ENCODE measurements at regions not wholly inside any gene's neighbourhood (a gene's known extent, or its start where the extent isn't known, plus 50 kb on each side); places are given as distances from the start of the nearest gene placed in this dataset.
"Not testable (repeated sequence)": the region's sequence is repeated elsewhere in the genome, so short reads cannot be mapped to it uniquely, and the experiment has no call there.

DNA sequence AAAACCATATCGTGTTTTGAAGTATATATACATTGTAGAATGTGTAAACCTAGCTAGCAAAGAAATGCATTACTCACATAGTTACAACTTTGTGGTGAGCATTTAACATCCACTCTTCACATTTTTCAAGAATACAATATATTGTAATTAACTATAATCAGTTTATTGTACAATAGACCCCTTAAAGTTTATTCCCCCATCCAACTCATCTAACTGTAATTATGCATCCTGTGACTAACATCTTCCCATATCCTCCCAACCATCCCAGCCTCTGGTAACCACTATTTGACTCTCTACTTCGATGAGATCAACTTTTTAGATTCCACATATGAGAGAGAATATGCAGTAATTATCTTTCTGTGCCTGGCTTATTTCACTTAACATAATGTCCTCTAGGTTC, 526.4 kb downstream of the KIF20B start:
- H3K36me3 Mint-ChIP-seq: no peaks in the 10 kb centered on the region
- no peak for DNase-seq
- H3K27ac Mint-ChIP-seq: no peak overlapping the region
- H3K27me3 Mint-ChIP-seq: peaks cover 18% of the 10 kb centered on the region
- no peak overlapping the region for H3K4me3 Mint-ChIP-seq
- ChIA-PET CTCF (no interaction called here), POLR2A (interaction anchor here (0.9 kb wide), 1 partner anchor 366 kb away, joined by 3 read pairs; no protein-coding TSS in a partner anchor)
- H3K4me1 Mint-ChIP-seq (ENCODE audit: low read depth): peaks cover 8% of the 10 kb centered on the region
- H3K9me3 Mint-ChIP-seq: peaks cover 14% of the 10 kb centered on the region
- intact Hi-C loops (cut with micrococcal nuclease): loop anchor here (1.0 to 5.0 kb wide), 3 partner anchors 140 to 422 kb away; no protein-coding TSS in a partner anchor

DNA sequence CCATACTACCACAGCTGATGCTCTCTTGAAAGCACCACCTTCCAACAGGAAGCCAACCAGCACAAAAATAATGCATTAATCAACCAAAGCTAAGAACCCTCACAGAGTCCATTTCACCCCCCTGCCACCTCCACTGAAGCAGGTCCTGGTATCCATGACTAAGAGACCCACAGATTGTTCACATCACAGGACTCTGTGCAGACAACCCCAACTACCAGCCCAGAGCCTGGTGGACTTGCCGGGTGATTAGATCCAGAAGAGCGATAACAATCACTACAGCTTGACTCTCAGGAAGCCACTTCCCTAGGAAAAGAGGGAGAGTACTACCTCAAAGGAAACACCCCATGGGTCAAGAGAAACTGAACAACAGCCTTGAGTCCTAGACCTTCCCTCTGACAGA, 528.1 kb downstream of the KIF20B start:
- H3K4me1 Mint-ChIP-seq (ENCODE audit: low read depth): peaks cover 8% of the 10 kb centered on the region
- H3K4me3 Mint-ChIP-seq: no peak overlapping the region
- POLR2A ChIA-PET: no interaction called here
- intact Hi-C loops (cut with micrococcal nuclease): loop anchor here (5.0 kb wide), 1 partner anchor 367 kb away; no protein-coding TSS in a partner anchor
- H3K9me3 Mint-ChIP-seq: peaks cover 14% of the 10 kb centered on the region
- H3K27me3 Mint-ChIP-seq: peaks cover 14% of the 10 kb centered on the region
- H3K36me3 Mint-ChIP-seq: no peaks in the 10 kb centered on the region
- CTCF ChIA-PET: no interaction called here
- H3K27ac Mint-ChIP-seq: no peak overlapping the region
- no peak for DNase-seq

DNA sequence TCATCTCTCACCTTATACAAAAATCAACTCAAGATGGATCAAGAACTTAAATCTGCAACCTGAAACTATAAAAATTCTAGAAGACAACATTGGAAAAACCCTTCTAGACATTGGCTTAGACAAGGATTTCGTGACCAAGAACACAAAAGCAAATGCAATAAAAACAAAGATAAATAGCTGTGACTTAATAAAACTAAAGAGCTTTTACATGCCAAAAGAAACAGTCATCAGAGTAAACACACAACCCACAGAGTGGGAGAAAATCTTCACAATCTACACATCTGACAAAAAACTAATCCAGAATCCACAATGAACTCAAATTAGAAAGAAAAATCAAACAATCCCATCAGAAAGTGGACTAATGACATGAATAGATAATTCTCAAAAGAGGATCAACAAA, 532.4 kb downstream of the KIF20B start:
- POLR2A ChIA-PET; H3K36me3 Mint-ChIP-seq; CTCF ChIA-PET; H3K4me1 Mint-ChIP-seq (ENCODE audit: low read depth); H3K4me3 Mint-ChIP-seq; DNase-seq; H3K27ac Mint-ChIP-seq; H3K27me3 Mint-ChIP-seq; intact Hi-C loops (cut with micrococcal nuclease): not testable (repeated sequence)
- H3K9me3 Mint-ChIP-seq: peaks cover 17% of the 10 kb centered on the region

DNA sequence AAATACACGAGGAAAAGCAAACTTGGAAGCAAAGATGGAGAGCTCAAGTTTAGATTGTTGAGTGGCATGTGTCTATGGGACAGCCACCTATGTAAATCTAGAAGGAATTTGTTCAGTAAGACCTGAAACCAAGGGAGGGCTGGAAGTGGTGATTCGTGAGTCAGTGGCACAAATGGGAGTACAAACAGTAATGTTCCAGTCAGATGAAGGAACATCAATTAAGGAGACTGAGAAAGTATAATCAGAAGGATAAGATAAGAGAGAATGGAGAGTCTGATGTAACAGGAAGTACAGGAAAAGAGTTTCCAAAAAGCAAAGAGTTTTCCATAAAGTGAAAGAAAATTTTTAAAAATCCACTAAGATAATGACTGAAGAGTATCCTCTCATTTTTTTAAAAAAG, 544.2 kb downstream of the KIF20B start:
- Mint-ChIP-seq H3K27ac (no peak overlapping the region), H3K4me1 (ENCODE audit: low read depth) (no peaks in the 10 kb centered on the region), H3K36me3 (no peaks in the 10 kb centered on the region), H3K27me3 (no peaks in the 10 kb centered on the region), H3K9me3 (no peaks in the 10 kb centered on the region), H3K4me3 (no peak overlapping the region)
- DNase-seq: no peak
- intact Hi-C loops (cut with micrococcal nuclease): no loop called here
- ChIA-PET CTCF (no interaction called here), POLR2A (no interaction called here)

DNA sequence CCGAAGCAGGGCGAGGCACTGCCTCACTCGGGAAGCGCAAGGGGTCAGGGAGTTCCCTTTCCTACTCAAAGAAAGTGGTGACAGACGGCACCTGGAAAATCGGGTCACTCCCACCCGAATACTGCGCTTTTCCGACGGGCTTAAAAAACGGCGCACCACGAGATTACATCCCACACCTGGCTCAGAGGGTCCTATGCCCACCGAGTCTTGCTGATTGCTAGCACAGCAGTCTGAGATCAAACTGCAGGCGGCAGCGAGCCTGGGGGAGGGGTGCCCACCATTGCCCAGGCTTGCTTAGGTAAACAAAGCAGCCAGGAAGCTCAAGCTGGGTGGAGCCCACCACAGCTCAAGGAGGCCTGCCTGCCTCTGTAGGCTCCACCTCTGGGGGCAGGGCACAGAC, 549.4 kb downstream of the KIF20B start:
- H3K9me3 Mint-ChIP-seq; H3K27me3 Mint-ChIP-seq; H3K36me3 Mint-ChIP-seq; intact Hi-C loops (cut with micrococcal nuclease); H3K4me3 Mint-ChIP-seq; CTCF ChIA-PET; H3K27ac Mint-ChIP-seq; DNase-seq; H3K4me1 Mint-ChIP-seq (ENCODE audit: low read depth); POLR2A ChIA-PET: not testable (repeated sequence)

DNA sequence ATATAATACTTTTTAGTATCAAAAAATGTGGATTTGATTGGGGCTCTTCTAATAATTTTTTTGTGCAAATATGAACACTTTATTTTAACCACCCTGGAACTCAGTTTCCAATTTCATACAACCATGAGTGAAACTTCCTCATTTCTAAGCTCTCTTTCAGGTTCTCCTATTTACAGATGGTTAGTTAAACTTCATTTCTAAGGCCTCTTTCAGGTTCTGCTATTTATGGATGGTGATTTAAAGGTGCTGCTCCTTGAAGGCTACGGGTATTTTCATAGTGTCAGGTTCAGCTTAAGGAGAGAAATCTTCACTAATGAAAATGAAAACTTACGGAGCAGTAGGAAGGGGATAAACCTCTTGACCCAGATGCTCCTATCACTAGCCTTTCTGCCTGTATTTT, 568.3 kb downstream of the KIF20B start:
- H3K4me1 Mint-ChIP-seq (ENCODE audit: low read depth): no peaks in the 10 kb centered on the region
- no peaks in the 10 kb centered on the region for H3K9me3 Mint-ChIP-seq
- no peak overlapping the region for H3K27ac Mint-ChIP-seq
- H3K36me3 Mint-ChIP-seq: no peaks in the 10 kb centered on the region
- DNase-seq: no peak
- ChIA-PET CTCF (no interaction called here), POLR2A (no interaction called here)
- intact Hi-C loops (cut with micrococcal nuclease): no loop called here
- no peaks in the 10 kb centered on the region for H3K27me3 Mint-ChIP-seq
- no peak overlapping the region for H3K4me3 Mint-ChIP-seq

DNA sequence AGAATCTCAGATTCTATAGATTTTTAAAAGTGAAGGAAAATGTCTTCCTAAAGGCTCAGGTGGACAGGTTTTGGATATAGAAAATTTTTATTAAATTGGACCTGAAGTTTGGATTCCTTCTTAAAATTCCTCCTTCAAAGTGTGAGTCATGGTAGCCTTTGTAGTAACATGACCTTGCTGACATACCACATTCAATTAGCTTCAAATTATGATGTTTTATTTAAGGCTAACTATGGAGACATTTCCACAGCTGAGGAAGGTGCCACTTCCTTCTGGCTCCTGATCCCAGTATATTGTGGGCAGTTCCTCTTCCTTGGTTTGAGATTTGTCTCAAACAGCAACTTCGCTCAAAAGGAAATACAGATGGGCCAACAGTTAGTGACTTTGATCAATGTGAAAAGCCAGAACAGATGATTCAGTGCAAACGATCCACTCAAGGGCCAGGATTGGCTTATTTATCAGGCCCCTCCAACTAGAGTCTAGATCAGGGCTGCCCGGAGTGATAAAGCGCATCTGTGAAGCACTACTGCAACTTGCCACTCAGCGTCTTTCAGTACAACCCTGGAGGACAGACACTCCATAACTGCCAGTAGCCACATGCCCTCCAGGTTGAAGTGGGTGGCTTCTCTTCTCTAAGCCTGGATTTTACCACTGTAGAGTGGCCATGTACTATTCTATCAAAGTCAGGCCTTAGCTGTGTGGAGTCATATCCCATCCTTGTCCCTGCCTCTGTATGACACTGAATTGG, 573.5 kb downstream of the KIF20B start:
- ChIA-PET POLR2A (no interaction called here), CTCF (no interaction called here)
- no peaks in the 10 kb centered on the region for H3K4me1 Mint-ChIP-seq (ENCODE audit: low read depth)
- H3K27me3 Mint-ChIP-seq: no peaks in the 10 kb centered on the region
- no peak for DNase-seq
- H3K9me3 Mint-ChIP-seq: no peaks in the 10 kb centered on the region
- H3K36me3 Mint-ChIP-seq: no peaks in the 10 kb centered on the region
- no peak overlapping the region for H3K27ac Mint-ChIP-seq
- intact Hi-C loops (cut with micrococcal nuclease): no loop called here
- H3K4me3 Mint-ChIP-seq: no peak overlapping the region

DNA sequence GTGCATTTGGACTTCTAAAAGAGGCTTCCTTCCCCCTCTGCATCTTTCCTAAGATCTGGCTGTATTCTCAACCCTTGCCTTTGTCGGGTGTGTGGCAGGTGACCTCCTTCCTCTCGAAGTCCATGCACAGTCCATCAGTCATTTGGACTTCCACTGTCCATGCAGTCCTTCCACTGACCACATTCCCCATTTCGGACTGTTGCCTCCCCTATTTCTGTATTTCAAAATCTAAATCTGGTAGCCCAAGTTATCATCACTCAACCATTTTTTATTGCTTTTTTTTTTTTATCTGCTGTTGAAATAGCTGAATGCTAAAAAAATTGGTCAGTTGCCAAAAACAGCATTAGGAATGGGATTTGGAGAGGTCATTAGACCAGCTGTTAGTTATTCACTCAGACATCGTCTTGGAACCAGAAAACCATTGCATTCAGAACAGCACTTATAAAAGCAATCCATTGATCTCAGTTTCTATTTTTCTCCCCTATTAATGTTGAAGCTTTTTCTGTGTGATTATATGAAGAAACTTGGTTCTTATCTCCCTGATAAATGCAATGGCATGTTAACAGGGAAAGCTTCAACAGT, 575.6 kb downstream of the KIF20B start:
- Mint-ChIP-seq H3K9me3 (no peaks in the 10 kb centered on the region), H3K36me3 (no peaks in the 10 kb centered on the region), H3K4me1 (ENCODE audit: low read depth) (no peaks in the 10 kb centered on the region), H3K27me3 (no peaks in the 10 kb centered on the region), H3K4me3 (no peak overlapping the region), H3K27ac (no peak overlapping the region)
- ChIA-PET POLR2A (no interaction called here), CTCF (no interaction called here)
- DNase-seq: no peak
- intact Hi-C loops (cut with micrococcal nuclease): no loop called here

DNA sequence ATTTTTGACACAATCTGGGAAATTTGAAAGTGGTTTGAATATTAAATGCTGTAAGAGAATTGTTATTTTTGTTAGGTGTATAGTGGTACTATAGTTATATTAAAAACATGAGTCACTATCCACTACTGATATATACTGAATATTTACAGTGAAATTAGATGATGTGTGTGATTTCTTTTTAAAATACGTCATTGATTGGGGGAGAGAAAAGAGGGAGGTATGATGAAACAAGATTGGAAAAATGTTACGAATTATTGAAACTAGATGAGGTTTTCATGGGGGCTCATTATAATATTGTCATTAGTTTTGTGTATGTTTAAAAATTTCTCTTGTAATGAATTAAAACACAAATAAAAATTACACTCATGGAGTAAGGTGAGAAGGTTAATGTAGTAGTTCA, 571.4 kb downstream of the HTR7 start:
- Mint-ChIP-seq H3K27me3 (no peaks in the 10 kb centered on the region), H3K27ac (no peak overlapping the region), H3K36me3 (no peaks in the 10 kb centered on the region), H3K4me3 (no peak overlapping the region), H3K9me3 (no peaks in the 10 kb centered on the region), H3K4me1 (ENCODE audit: low read depth) (no peaks in the 10 kb centered on the region)
- POLR2A ChIA-PET: no interaction called here
- intact Hi-C loops (cut with micrococcal nuclease): no loop called here
- DNase-seq: no peak
- CTCF ChIA-PET: no interaction called here

DNA sequence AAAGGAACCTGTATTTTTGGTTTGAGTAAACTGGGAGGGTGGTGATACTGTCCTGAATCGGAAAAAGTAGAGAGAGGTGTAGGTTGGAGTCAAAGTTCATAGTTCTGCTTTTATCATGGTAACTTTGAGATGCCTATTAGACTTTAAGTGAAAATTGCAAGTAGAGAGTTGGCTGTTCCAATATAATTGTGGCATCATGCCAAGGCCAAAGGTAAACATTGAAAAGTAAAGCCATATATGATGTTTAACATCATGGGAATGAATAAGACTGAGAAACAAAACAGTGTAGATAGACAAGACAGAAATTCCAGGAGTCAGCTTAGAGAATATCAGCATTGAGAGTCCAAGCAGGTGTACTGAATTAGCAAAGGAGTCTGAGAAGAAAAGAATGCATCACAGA, 570.9 kb downstream of the HTR7 start:
- DNase-seq: no peak
- intact Hi-C loops (cut with micrococcal nuclease): no loop called here
- ChIA-PET POLR2A (no interaction called here), CTCF (no interaction called here)
- H3K4me3 Mint-ChIP-seq: no peak overlapping the region
- H3K4me1 Mint-ChIP-seq (ENCODE audit: low read depth): no peaks in the 10 kb centered on the region
- no peak overlapping the region for H3K27ac Mint-ChIP-seq
- no peaks in the 10 kb centered on the region for H3K27me3 Mint-ChIP-seq
- H3K9me3 Mint-ChIP-seq: no peaks in the 10 kb centered on the region
- H3K36me3 Mint-ChIP-seq: no peaks in the 10 kb centered on the region

DNA sequence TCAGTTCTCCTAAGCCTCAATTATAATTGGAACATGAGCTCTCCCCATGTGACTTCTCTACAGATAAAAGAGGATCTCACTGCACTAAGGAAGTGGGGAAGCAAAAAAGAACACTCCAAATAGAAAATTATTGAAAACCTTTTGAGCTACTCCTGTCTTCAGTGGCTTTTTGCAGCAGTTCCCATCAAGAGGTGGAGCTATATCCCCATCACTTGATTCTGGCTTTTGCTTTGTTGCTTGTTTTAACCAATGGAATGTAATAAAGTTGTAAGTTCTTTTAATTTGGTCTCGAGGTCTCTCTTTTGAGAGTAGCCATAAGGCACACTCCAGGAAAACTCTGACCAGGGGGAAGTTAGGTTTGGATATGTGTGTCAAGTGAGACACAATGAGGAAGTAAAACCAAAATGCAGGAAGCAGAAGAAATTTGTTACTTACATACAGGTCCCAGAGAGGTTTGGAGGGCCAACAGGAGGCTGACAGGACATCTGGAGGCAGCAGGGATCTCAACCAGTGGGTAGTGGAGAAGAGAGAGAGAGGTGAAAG, 569.4 kb downstream of the HTR7 start:
- H3K4me3 Mint-ChIP-seq: no peak overlapping the region
- no peak for DNase-seq
- intact Hi-C loops (cut with micrococcal nuclease): no loop called here

DNA sequence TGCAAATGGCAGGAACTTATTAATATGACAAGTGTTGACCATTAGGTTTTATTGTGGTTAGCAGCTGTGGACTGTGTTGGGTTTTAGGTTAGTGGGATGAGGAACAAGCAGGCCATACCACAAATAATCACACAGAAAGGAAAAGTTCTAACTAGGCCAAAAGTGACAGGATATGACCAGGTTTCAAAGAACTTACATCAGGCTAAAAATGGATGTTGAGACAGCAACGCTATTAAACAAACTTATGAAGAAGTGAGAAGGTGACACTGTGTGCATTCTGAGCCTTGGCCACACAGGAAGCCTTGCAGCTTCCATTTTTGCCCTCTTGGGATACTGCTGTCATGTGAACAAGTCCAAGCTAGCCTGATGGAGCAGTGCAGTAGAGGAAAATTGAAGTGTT, 568.8 kb downstream of the HTR7 start:
- Mint-ChIP-seq H3K27ac (no peak overlapping the region), H3K4me3 (no peak overlapping the region), H3K27me3 (no peaks in the 10 kb centered on the region), H3K4me1 (ENCODE audit: low read depth) (no peaks in the 10 kb centered on the region), H3K36me3 (no peaks in the 10 kb centered on the region), H3K9me3 (no peaks in the 10 kb centered on the region)
- ChIA-PET POLR2A (no interaction called here), CTCF (no interaction called here)
- DNase-seq: no peak
- intact Hi-C loops (cut with micrococcal nuclease): no loop called here

More for the DNA sequence above, 569.4 kb downstream of the HTR7 start:
- CTCF ChIA-PET: no interaction called here
- no peak overlapping the region for H3K27ac Mint-ChIP-seq
- no peaks in the 10 kb centered on the region for H3K27me3 Mint-ChIP-seq
- no peaks in the 10 kb centered on the region for H3K36me3 Mint-ChIP-seq
- POLR2A ChIA-PET: no interaction called here
- no peaks in the 10 kb centered on the region for H3K9me3 Mint-ChIP-seq
- no peaks in the 10 kb centered on the region for H3K4me1 Mint-ChIP-seq (ENCODE audit: low read depth)

DNA sequence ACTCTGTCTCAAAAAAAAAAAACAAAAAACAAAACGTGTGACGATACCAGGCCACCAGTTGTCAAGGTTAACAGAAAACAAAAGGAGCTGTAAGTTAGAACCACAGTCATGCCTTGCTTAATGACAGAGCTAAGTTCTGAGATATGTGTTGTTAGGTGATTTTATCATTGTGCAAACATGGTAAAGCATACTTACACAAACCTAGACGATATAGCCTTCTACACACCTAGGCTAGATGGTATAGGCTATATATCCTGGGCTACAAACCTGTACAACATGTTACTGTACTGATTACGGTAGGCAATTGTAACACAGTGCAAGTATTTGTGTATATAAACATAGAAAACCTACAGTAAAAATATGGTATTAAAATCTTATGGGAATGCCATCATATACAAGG, 564.2 kb downstream of the HTR7 start:
- H3K9me3 Mint-ChIP-seq: no peaks in the 10 kb centered on the region
- no peak for DNase-seq
- ChIA-PET POLR2A (no interaction called here), CTCF (no interaction called here)
- no peaks in the 10 kb centered on the region for H3K36me3 Mint-ChIP-seq
- no peaks in the 10 kb centered on the region for H3K4me1 Mint-ChIP-seq (ENCODE audit: low read depth)
- no peak overlapping the region for H3K4me3 Mint-ChIP-seq
- no peaks in the 10 kb centered on the region for H3K27me3 Mint-ChIP-seq
- no peak overlapping the region for H3K27ac Mint-ChIP-seq
- intact Hi-C loops (cut with micrococcal nuclease): no loop called here
